NCI-H526 treated with DMSO at 0.1 percent for 48 hours (cell line): ENCODE measurements at regions not wholly inside any gene's neighbourhood (a gene's known extent, or its start where the extent isn't known, plus 50 kb on each side); places are given as distances from the start of the nearest gene placed in this dataset.
"Not testable (repeated sequence)": the region's sequence is repeated elsewhere in the genome, so short reads cannot be mapped to it uniquely, and the experiment has no call there.

Experiments
- DNase-seq: peaks from one replicate; lab custom pipeline; 2025; lab: John Stamatoyannopoulos, UW

GRCh38 chr2:107721586-107721985 is 105.1 kb upstream of the RGPD4 start:
- DNase-seq, result no peak

GRCh38 chr2:107725824-107726223 is 100.9 kb upstream of the RGPD4 start:
- not testable (repeated sequence) for DNase-seq

- DNase-seq, result no peak
These were observed 99.4 kb upstream of the RGPD4 start for GRCh38 chr2:107727318-107727717.

- no peak for DNase-seq
These were observed 98.1 kb upstream of the RGPD4 start for GRCh38 chr2:107728586-107728985.

GRCh38 chr2:107729440-107729839 is 97.3 kb upstream of the RGPD4 start:
- DNase-seq, result no peak

- no peak for DNase-seq
These were observed 95.8 kb upstream of the RGPD4 start for GRCh38 chr2:107730898-107731297.

GRCh38 chr2:107731435-107731834 is 95.3 kb upstream of the RGPD4 start:
- no peak for DNase-seq

GRCh38 chr2:107735201-107735600 is 91.5 kb upstream of the RGPD4 start:
- no peak for DNase-seq

- no peak for DNase-seq
These were observed 88.9 kb upstream of the RGPD4 start for GRCh38 chr2:107737756-107738155.

GRCh38 chr2:107738266-107738665 is 88.4 kb upstream of the RGPD4 start:
- peak; percentile 92 for DNase-seq

GRCh38 chr2:107740300-107740699 is 86.4 kb upstream of the RGPD4 start:
- no peak for DNase-seq

GRCh38 chr2:107742460-107743027 is 84.1 kb upstream of the RGPD4 start:
- DNase-seq, result no peak

- no peak for DNase-seq
These were observed 83.4 kb upstream of the RGPD4 start for GRCh38 chr2:107743274-107743673.

GRCh38 chr2:107745100-107745499 is 81.6 kb upstream of the RGPD4 start:
- DNase-seq, result no peak

GRCh38 chr2:107746552-107747198 is 80.0 kb upstream of the RGPD4 start:
- not testable (repeated sequence) for DNase-seq

GRCh38 chr2:107747199-107747963 is 79.3 kb upstream of the RGPD4 start:
- not testable (repeated sequence) for DNase-seq

GRCh38 chr2:107747964-107748583 is 78.6 kb upstream of the RGPD4 start:
- no peak for DNase-seq

GRCh38 chr2:107751936-107752335 is 74.8 kb upstream of the RGPD4 start:
- no peak for DNase-seq

GRCh38 chr2:107753806-107754205 is 72.9 kb upstream of the RGPD4 start:
- DNase-seq, result not testable (repeated sequence)

- no peak for DNase-seq
These were observed 69.5 kb upstream of the RGPD4 start for GRCh38 chr2:107757223-107757622.

GRCh38 chr2:107760620-107761364 is 65.9 kb upstream of the RGPD4 start:
- DNase-seq, result no peak

- peak; percentile 24 for DNase-seq
These were observed 54.3 kb upstream of the RGPD4 start for GRCh38 chr2:107772353-107772752.
